ENCODE measurements at regions not wholly inside any gene's neighbourhood (a gene's known extent, or its start where the extent isn't known, plus 50 kb on each side); places are given as distances from the start of the nearest gene placed in this dataset.

DNA sequence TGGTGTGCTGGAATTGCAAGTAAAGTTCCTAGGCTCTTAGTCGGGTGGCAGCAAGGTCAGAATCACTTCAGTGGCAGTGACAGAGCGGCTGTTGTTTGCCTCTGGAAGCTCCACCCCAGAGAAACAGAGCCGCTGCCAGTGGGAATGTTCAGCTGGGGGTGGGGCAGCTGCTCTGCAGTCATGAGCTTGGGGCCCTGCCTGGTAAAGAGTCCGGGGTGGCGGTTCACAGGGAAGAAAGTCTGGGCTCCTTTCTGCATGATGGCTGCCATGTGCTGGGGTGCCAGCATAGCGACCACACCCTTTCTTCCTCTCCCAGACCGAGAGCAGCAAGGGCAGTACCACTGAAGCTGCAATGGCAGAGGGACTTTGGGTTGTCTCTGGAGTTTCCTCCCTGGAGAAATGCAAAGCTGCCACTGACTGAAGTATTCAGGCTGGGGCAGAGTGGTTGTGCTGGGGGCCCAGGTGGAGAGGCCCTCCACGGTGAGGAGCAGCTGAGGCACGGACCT lies 108.8 kb upstream of the CENPE start:
- H3K27me3 ChIP-seq (ENCODE audit: control insufficient read depth, insufficient read depth, low read length): no peaks in the 10 kb centered on the region
- H3K27ac ChIP-seq (ENCODE audit: low read length): no peak overlapping the region
- ChIA-PET POLR2A (no interaction called here), CTCF (no interaction called here)
- H3K9me3 ChIP-seq (ENCODE audit: control insufficient read depth, insufficient read depth, low read depth, low read length): no peaks in the 10 kb centered on the region
- TF ChIP-seq, protein P1, sequence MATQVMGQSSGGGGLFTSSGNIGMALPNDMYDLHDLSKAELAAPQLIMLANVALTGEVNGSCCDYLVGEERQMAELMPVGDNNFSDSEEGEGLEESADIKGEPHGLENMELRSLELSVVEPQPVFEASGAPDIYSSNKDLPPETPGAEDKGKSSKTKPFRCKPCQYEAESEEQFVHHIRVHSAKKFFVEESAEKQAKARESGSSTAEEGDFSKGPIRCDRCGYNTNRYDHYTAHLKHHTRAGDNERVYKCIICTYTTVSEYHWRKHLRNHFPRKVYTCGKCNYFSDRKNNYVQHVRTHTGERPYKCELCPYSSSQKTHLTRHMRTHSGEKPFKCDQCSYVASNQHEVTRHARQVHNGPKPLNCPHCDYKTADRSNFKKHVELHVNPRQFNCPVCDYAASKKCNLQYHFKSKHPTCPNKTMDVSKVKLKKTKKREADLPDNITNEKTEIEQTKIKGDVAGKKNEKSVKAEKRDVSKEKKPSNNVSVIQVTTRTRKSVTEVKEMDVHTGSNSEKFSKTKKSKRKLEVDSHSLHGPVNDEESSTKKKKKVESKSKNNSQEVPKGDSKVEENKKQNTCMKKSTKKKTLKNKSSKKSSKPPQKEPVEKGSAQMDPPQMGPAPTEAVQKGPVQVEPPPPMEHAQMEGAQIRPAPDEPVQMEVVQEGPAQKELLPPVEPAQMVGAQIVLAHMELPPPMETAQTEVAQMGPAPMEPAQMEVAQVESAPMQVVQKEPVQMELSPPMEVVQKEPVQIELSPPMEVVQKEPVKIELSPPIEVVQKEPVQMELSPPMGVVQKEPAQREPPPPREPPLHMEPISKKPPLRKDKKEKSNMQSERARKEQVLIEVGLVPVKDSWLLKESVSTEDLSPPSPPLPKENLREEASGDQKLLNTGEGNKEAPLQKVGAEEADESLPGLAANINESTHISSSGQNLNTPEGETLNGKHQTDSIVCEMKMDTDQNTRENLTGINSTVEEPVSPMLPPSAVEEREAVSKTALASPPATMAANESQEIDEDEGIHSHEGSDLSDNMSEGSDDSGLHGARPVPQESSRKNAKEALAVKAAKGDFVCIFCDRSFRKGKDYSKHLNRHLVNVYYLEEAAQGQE (IDR thresholded peaks at IDR 0.05; ENCODE audit: insufficient read depth in 1 of 2, low read depth in 2 of 2, low read length in 1 of 2): no peak
- TF ChIP-seq TCF7L2 (IDR thresholded peaks at IDR 0.05; ENCODE audit: low read depth, low read length) (no peak), POLR2AphosphoS5 (IDR thresholded peaks at IDR 0.05; ENCODE audit: low read depth, low read length) (no peak), SIN3A (IDR thresholded peaks at IDR 0.05; ENCODE audit: borderline replicate concordance, insufficient read depth, low read depth, low read length) (no peak)
- TF ChIP-seq, protein P2, sequence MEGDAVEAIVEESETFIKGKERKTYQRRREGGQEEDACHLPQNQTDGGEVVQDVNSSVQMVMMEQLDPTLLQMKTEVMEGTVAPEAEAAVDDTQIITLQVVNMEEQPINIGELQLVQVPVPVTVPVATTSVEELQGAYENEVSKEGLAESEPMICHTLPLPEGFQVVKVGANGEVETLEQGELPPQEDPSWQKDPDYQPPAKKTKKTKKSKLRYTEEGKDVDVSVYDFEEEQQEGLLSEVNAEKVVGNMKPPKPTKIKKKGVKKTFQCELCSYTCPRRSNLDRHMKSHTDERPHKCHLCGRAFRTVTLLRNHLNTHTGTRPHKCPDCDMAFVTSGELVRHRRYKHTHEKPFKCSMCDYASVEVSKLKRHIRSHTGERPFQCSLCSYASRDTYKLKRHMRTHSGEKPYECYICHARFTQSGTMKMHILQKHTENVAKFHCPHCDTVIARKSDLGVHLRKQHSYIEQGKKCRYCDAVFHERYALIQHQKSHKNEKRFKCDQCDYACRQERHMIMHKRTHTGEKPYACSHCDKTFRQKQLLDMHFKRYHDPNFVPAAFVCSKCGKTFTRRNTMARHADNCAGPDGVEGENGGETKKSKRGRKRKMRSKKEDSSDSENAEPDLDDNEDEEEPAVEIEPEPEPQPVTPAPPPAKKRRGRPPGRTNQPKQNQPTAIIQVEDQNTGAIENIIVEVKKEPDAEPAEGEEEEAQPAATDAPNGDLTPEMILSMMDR (IDR thresholded peaks at IDR 0.05): no peak
- BruUV-seq (replicated peaks): no TSS peak
- ATAC-seq (no peak), DNase-seq (ENCODE audit: low read depth, low spot score) (no peak)
- intact Hi-C loops (cut with micrococcal nuclease; ENCODE audit: unreplicated experiment) (no loop called here), in situ Hi-C loops (cut with HindIII; ENCODE audit: low pct_unique_long_range_greater_than_20kb, low sequenced_read_pairs) (no loop called here)
- H3K4me1 ChIP-seq (ENCODE audit: control insufficient read depth, insufficient read depth, low read length): no peaks in the 10 kb centered on the region
- H3K36me3 ChIP-seq (ENCODE audit: control insufficient read depth, insufficient read depth, low read length): no peaks in the 10 kb centered on the region
- no peak overlapping the region for H3K4me3 ChIP-seq (ENCODE audit: low read depth in 2 of 2, low read length in 2 of 2)

DNA sequence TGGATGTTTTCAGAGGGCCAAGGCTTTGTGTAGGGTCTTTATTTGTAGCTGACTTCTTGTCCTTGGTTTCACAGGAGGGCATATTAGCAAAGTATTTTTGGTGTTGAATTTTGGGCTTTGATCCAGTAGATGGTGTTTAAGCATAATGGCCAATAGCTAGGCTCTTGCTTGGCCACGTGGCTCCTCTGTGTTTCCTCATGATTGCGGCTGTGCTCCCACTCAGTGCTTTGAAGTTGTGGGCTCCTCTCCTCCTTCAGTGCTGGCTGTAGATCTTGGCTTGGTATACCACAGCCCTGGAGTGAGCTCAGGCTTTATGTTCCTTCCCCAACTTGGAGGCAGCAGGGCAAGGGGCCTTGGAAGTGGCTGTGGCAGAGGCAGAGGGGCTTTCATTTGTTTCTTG lies 107.2 kb upstream of the CENPE start:
- no peaks in the 10 kb centered on the region for H3K9me3 ChIP-seq (ENCODE audit: control insufficient read depth, insufficient read depth, low read depth, low read length)
- H3K4me1 ChIP-seq (ENCODE audit: control insufficient read depth, insufficient read depth, low read length): no peaks in the 10 kb centered on the region
- in situ Hi-C loops (cut with HindIII; ENCODE audit: low pct_unique_long_range_greater_than_20kb, low sequenced_read_pairs): no loop called here
- no peak for ATAC-seq
- no peak overlapping the region for H3K27ac ChIP-seq (ENCODE audit: low read length)
- TF ChIP-seq, protein P1 (IDR thresholded peaks at IDR 0.05; ENCODE audit: insufficient read depth in 1 of 2, low read depth in 2 of 2, low read length in 1 of 2): no peak
- TF ChIP-seq SIN3A (IDR thresholded peaks at IDR 0.05; ENCODE audit: borderline replicate concordance, insufficient read depth, low read depth, low read length) (no peak), TCF7L2 (IDR thresholded peaks at IDR 0.05; ENCODE audit: low read depth, low read length) (no peak), POLR2AphosphoS5 (IDR thresholded peaks at IDR 0.05; ENCODE audit: low read depth, low read length) (no peak)
- TF ChIP-seq, protein P2 (IDR thresholded peaks at IDR 0.05): no peak
- no peaks in the 10 kb centered on the region for H3K27me3 ChIP-seq (ENCODE audit: control insufficient read depth, insufficient read depth, low read length)
- intact Hi-C loops (cut with micrococcal nuclease; ENCODE audit: unreplicated experiment): no loop called here
- BruUV-seq (replicated peaks): no TSS peak
- ChIA-PET POLR2A (no interaction called here), CTCF (no interaction called here)
- no peak for DNase-seq (ENCODE audit: low read depth, low spot score)
- H3K36me3 ChIP-seq (ENCODE audit: control insufficient read depth, insufficient read depth, low read length): no peaks in the 10 kb centered on the region
- no peak overlapping the region for H3K4me3 ChIP-seq (ENCODE audit: low read depth in 2 of 2, low read length in 2 of 2)
